Gastroesophageal sphincter (tissue), 4 donors: ENCODE measurements at regions not wholly inside any gene's neighbourhood (a gene's known extent, or its start where the extent isn't known, plus 50 kb on each side); places are given as distances from the start of the nearest gene placed in this dataset.

ENCODE experiments used
- ATAC-seq: fragments of 150-250 bp; one replicate; pipeline ENCODE4 v1.9.1; 2016; ENCODE audit warnings: mild to moderate bottlenecking, moderate library complexity
- H3K27ac ChIP-seq, 4 donors: fragments of 200-600 bp; sonication (generic) in 3 of 4; 1 replicate in 3 of 4; 2 replicates in 1 of 4; pipeline ENCODE4 v1.5.1; 2016 to 2019
- H3K27me3 ChIP-seq: fragments of 200-600 bp; sonication (generic); one replicate; pipeline ENCODE4 v1.5.1; 2019
- H3K36me3 ChIP-seq, 2 donors: fragments of 200-600 bp; sonication (generic); one replicate each; pipeline ENCODE4 v1.5.1; 2019; ENCODE audit warnings: control low read depth in 1 of 2
- H3K4me1 ChIP-seq, 3 donors: fragments of 200-600 bp; sonication (generic); 1 replicate in 2 of 3; 2 replicates in 1 of 3; pipeline ENCODE4 v1.5.1; 2016 to 2019; ENCODE audit warnings: control low read depth in 2 of 3
- H3K4me3 ChIP-seq, 2 donors: fragments of 200-600 bp; sonication (generic); one replicate each; pipeline ENCODE4 v1.5.1; 2019; ENCODE audit warnings: mild to moderate bottlenecking in 1 of 2, moderate library complexity in 1 of 2
- H3K9me3 ChIP-seq, 3 donors: fragments of 200-600 bp; sonication (generic); one replicate each; pipeline ENCODE4 v1.5.1; 2017 to 2019; ENCODE audit warnings: control low read depth in 2 of 3
- EP300 ChIP-seq: sonication (generic); formaldehyde crosslinking; IDR thresholded peaks from one replicate; pipeline ENCODE4 v1.6.1; 2017; ENCODE audit warnings: antibody characterized with exemption, mild to moderate bottlenecking
- POLR2A ChIP-seq, 2 donors: fragments of 450-650 bp; IDR thresholded peaks; one replicate each; pipeline ENCODE4 v1.6.1; 2017; ENCODE audit warnings: antibody characterized with exemption in 2 of 2, mild to moderate bottlenecking in 2 of 2, moderate library complexity in 1 of 2
- POLR2AphosphoS5 ChIP-seq: sonication (generic); formaldehyde crosslinking; IDR thresholded peaks from one replicate; pipeline ENCODE4 v1.6.1; 2017; ENCODE audit warnings: antibody characterized with exemption
- WGBS, 2 donors: methylation state at CpG; one replicate each; pipeline ENCODE4 v1.1.5; 2018; ENCODE audit warnings: low coverage in 1 of 2; 5-methylcytosine and 5-hydroxymethylcytosine counted together
- TF ChIP-seq, protein P1 (sequence below), 4 experiments: fragments of 200-600 bp in 2 of 4; fragments of 450-650 bp in 2 of 4; sonication (generic) in 1 of 4; IDR thresholded peaks; one replicate each; pipeline ENCODE4 v1.5.1; 2017 to 2019; ENCODE audit warnings: antibody characterized with exemption in 4 of 4, mild to moderate bottlenecking in 2 of 4, moderate library complexity in 2 of 4

GRCh38 chr6:127015858-127016257 is 102.6 kb upstream of the RSPO3 start:
- ATAC-seq = no peak
- Histone ChIP-seq H3K9me3 (no peaks in the 10 kb centered on the region), H3K4me3 (no peak overlapping the region), H3K4me1 (no peaks in the 10 kb centered on the region), H3K27me3 (no peaks in the 10 kb centered on the region), H3K36me3 (no peaks in the 10 kb centered on the region), H3K27ac (no peak overlapping the region)
- TF ChIP-seq, protein P1, sequence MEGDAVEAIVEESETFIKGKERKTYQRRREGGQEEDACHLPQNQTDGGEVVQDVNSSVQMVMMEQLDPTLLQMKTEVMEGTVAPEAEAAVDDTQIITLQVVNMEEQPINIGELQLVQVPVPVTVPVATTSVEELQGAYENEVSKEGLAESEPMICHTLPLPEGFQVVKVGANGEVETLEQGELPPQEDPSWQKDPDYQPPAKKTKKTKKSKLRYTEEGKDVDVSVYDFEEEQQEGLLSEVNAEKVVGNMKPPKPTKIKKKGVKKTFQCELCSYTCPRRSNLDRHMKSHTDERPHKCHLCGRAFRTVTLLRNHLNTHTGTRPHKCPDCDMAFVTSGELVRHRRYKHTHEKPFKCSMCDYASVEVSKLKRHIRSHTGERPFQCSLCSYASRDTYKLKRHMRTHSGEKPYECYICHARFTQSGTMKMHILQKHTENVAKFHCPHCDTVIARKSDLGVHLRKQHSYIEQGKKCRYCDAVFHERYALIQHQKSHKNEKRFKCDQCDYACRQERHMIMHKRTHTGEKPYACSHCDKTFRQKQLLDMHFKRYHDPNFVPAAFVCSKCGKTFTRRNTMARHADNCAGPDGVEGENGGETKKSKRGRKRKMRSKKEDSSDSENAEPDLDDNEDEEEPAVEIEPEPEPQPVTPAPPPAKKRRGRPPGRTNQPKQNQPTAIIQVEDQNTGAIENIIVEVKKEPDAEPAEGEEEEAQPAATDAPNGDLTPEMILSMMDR (IDR thresholded peaks at IDR 0.05) = no peak
- TF ChIP-seq POLR2AphosphoS5 (no peak), EP300 (no peak), POLR2A (IDR thresholded peaks at IDR 0.05) (no peak)

- H3K27me3 ChIP-seq = no peaks in the 10 kb centered on the region
- TF ChIP-seq EP300 (no peak), POLR2A (IDR thresholded peaks at IDR 0.05) (no peak), POLR2AphosphoS5 (no peak)
- TF ChIP-seq, protein P1 (IDR thresholded peaks at IDR 0.05) = no peak
- no peaks in the 10 kb centered on the region for H3K9me3 ChIP-seq
- H3K36me3 ChIP-seq = no peaks in the 10 kb centered on the region
- no peak overlapping the region for H3K4me3 ChIP-seq
- no peak overlapping the region for H3K27ac ChIP-seq
- no peak for ATAC-seq
- H3K4me1 ChIP-seq = peaks cover 0 to 16% (median 0%) of the 10 kb centered on the region in 3 donors
- 75 to 88% methylated on average over 1 of the region's 1 CpG for WGBS, 2 donors
These were observed 98.6 kb upstream of the RSPO3 start for GRCh38 chr6:127019828-127020227.

DNA sequence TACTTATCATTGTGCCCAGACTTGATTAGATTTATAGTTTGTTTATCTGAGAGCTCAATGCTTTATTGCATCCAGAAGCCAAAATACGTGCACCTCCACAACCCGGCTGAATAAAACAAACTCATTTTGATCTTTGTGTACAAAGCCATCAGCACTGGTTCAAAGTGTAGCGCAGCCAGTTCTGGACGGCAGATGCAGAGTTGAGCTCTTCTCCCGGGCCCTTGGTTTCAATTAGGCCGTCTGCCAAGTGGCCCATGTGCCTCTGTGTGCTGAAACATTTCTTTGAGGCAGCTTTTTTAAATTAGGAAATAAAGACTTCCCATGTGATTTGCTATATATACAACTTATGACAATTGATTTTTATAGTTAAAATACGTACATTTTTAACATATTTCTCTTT is 96.2 kb upstream of the RSPO3 start:
- Histone ChIP-seq H3K4me1 (peaks cover 0 to 16% (median 0%) of the 10 kb centered on the region in 3 donors), H3K27ac (no peak overlapping the region), H3K36me3 (no peaks in the 10 kb centered on the region), H3K27me3 (no peaks in the 10 kb centered on the region), H3K9me3 (no peaks in the 10 kb centered on the region), H3K4me3 (no peak overlapping the region)
- 18 to 31% methylated on average over 5 to 7 of the region's 7 CpGs for WGBS, 2 donors
- no peak for ATAC-seq
- TF ChIP-seq, protein P1 (IDR thresholded peaks at IDR 0.05) = no peak
- TF ChIP-seq POLR2AphosphoS5 = no peak
- no peak for TF ChIP-seq POLR2A (IDR thresholded peaks at IDR 0.05)
- TF ChIP-seq EP300 = no peak

DNA sequence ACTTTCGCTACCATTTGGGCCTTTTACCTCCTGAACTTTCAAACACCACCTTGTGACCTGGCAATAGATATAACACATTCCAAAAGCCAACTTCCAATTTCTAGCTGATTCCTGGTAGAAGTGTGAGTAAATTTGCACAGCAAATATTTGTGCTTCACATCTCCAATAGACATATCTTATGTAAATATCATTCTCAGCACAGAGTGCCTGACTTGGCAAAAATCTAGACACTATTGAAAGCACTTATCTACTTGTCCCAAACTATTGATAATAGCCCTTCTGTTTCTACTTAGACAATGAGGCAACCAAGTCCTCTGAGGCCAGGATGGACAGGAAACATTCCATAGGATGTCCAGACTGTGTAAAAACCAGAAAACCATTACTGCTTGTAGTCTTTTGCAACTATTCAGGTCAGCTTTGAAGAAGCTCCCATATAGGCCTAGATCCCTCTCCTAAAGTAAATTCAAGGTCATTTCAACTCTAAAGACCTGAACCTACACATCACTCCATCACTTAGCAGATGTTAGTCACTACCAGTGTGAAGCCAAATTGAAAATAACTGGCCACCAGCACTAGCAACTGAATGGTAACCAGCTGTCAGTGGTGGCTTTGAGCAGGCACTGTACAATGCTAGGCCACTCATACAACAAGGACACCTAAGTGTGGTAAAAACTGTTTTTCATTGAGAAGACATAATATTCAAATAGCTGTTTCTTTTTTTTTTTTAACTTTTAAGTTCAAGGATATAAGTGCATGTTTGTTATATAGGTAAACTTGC is 95.3 kb upstream of the RSPO3 start:
- no peak for ATAC-seq
- no peaks in the 10 kb centered on the region for H3K9me3 ChIP-seq
- H3K4me3 ChIP-seq = no peak overlapping the region
- no peaks in the 10 kb centered on the region for H3K27me3 ChIP-seq
- peaks cover 0 to 16% (median 0%) of the 10 kb centered on the region in 3 donors for H3K4me1 ChIP-seq
- no peak for TF ChIP-seq EP300
- TF ChIP-seq, protein P1 (IDR thresholded peaks at IDR 0.05) = no peak
- TF ChIP-seq POLR2A (IDR thresholded peaks at IDR 0.05) = no peak
- no peak for TF ChIP-seq POLR2AphosphoS5
- no peaks in the 10 kb centered on the region for H3K36me3 ChIP-seq
- 86 to 90% methylated on average over 1 of the region's 1 CpG for WGBS, 2 donors
- no peak overlapping the region for H3K27ac ChIP-seq

GRCh38 chr6:127026247-127026646 is 92.2 kb upstream of the RSPO3 start:
- Histone ChIP-seq H3K27ac (no peak overlapping the region), H3K36me3 (no peaks in the 10 kb centered on the region), H3K4me3 (no peak overlapping the region), H3K27me3 (no peaks in the 10 kb centered on the region), H3K9me3 (no peaks in the 10 kb centered on the region), H3K4me1 (peaks cover 0 to 16% (median 0%) of the 10 kb centered on the region in 3 donors)
- no peak for ATAC-seq
- TF ChIP-seq, protein P1 (IDR thresholded peaks at IDR 0.05) = no peak
- TF ChIP-seq EP300 = no peak
- no peak for TF ChIP-seq POLR2AphosphoS5
- TF ChIP-seq POLR2A (IDR thresholded peaks at IDR 0.05) = no peak
- 100% methylated on average over 1 of the region's 1 CpG; no CpG with 5 or more reads in 1 of the 2 donors for WGBS, 2 donors
